ENCODE measurements at regions not wholly inside any gene's neighbourhood (a gene's known extent, or its start where the extent isn't known, plus 50 kb on each side); places are given as distances from the start of the nearest gene placed in this dataset.

GRCh38 chr3:3519266-3519665 is 280.0 kb upstream of the LRRN1 start:
- Histone ChIP-seq H3K4me1 (ENCODE audit: control insufficient read depth, insufficient read depth, low read length) (peaks cover 6% of the 10 kb centered on the region), H3K36me3 (ENCODE audit: control insufficient read depth, insufficient read depth, low read length) (no peaks in the 10 kb centered on the region), H3K27ac (ENCODE audit: low read depth, low read length) (no peak overlapping the region), H3K4me3 (ENCODE audit: low read length) (no peak overlapping the region), H3K9ac (ENCODE audit: extremely low read depth, low read length, poor library complexity, severe bottlenecking) (no peak overlapping the region), H3K9me3 (ENCODE audit: control insufficient read depth, low read length) (no peaks in the 10 kb centered on the region), H3K27me3 (ENCODE audit: control insufficient read depth, insufficient read depth, low read length, poor library complexity, severe bottlenecking) (no peaks in the 10 kb centered on the region)
- Mint-ChIP-seq H3K27ac (no peak overlapping the region), H3K4me1 (peaks cover 7% of the 10 kb centered on the region), H3K36me3 (ENCODE audit: low read depth) (no peaks in the 10 kb centered on the region), H3K4me3 (no peak overlapping the region), H3K27me3 (ENCODE audit: insufficient read depth) (peaks cover 2% of the 10 kb centered on the region), H3K9me3 (no peaks in the 10 kb centered on the region)
- 82 to 93% methylated on average over 2 of the region's 2 CpGs for WGBS, 2 experiments (ENCODE audit: insufficient coverage in 1 of 2, insufficient read length in 1 of 2)
- no peak for TF ChIP-seq CTCF (conservative IDR thresholded peaks at IDR 0.05)
- no peak for DNase-seq

GRCh38 chr3:3516996-3517395 is 282.2 kb upstream of the LRRN1 start:
- Histone ChIP-seq H3K4me1 (ENCODE audit: control insufficient read depth, insufficient read depth, low read length) (peaks cover 6% of the 10 kb centered on the region), H3K4me3 (ENCODE audit: low read length) (no peak overlapping the region), H3K9me3 (ENCODE audit: control insufficient read depth, low read length) (no peaks in the 10 kb centered on the region), H3K36me3 (ENCODE audit: control insufficient read depth, insufficient read depth, low read length) (no peaks in the 10 kb centered on the region), H3K9ac (ENCODE audit: extremely low read depth, low read length, poor library complexity, severe bottlenecking) (no peak overlapping the region), H3K27me3 (ENCODE audit: control insufficient read depth, insufficient read depth, low read length, poor library complexity, severe bottlenecking) (no peaks in the 10 kb centered on the region), H3K27ac (ENCODE audit: low read depth, low read length) (no peak overlapping the region)
- Mint-ChIP-seq H3K4me3 (no peak overlapping the region), H3K4me1 (peaks cover 9% of the 10 kb centered on the region), H3K27me3 (ENCODE audit: insufficient read depth) (peaks cover 2% of the 10 kb centered on the region), H3K36me3 (ENCODE audit: low read depth) (no peaks in the 10 kb centered on the region), H3K27ac (no peak overlapping the region), H3K9me3 (no peaks in the 10 kb centered on the region)
- DNase-seq: no peak
- 84 to 93% methylated on average over 3 to 4 of the region's 4 CpGs for WGBS, 2 experiments (ENCODE audit: insufficient coverage in 1 of 2, insufficient read length in 1 of 2)
- TF ChIP-seq CTCF (conservative IDR thresholded peaks at IDR 0.05): no peak

GRCh38 chr3:3516384-3516783 is 282.8 kb upstream of the LRRN1 start:
- Histone ChIP-seq H3K4me3 (ENCODE audit: low read length) (no peak overlapping the region), H3K9me3 (ENCODE audit: control insufficient read depth, low read length) (no peaks in the 10 kb centered on the region), H3K4me1 (ENCODE audit: control insufficient read depth, insufficient read depth, low read length) (peaks cover 6% of the 10 kb centered on the region), H3K27ac (ENCODE audit: low read depth, low read length) (no peak overlapping the region), H3K9ac (ENCODE audit: extremely low read depth, low read length, poor library complexity, severe bottlenecking) (no peak overlapping the region), H3K27me3 (ENCODE audit: control insufficient read depth, insufficient read depth, low read length, poor library complexity, severe bottlenecking) (no peaks in the 10 kb centered on the region), H3K36me3 (ENCODE audit: control insufficient read depth, insufficient read depth, low read length) (no peaks in the 10 kb centered on the region)
- Mint-ChIP-seq H3K27me3 (ENCODE audit: insufficient read depth) (peaks cover 2% of the 10 kb centered on the region), H3K9me3 (no peaks in the 10 kb centered on the region), H3K4me3 (no peak overlapping the region), H3K4me1 (peaks cover 9% of the 10 kb centered on the region), H3K27ac (no peak overlapping the region), H3K36me3 (ENCODE audit: low read depth) (no peaks in the 10 kb centered on the region)
- TF ChIP-seq CTCF (conservative IDR thresholded peaks at IDR 0.05): no peak
- no peak for DNase-seq
